GM20000 (cell line): ENCODE measurements at regions not wholly inside any gene's neighbourhood (a gene's known extent, or its start where the extent isn't known, plus 50 kb on each side); places are given as distances from the start of the nearest gene placed in this dataset.

Experiments
- DNase-seq: peaks from one replicate; pipeline ENCODE4 v3.0.0; 2012; ENCODE audit warnings: low spot score
- CTCF ChIP-seq: IDR thresholded peaks from 2 replicates; pipeline ENCODE4 v1.5.1; 2012; ENCODE audit warnings: mild to moderate bottlenecking, control low read depth; ENCODE audit errors: extremely low read depth, missing control alignments

DNA sequence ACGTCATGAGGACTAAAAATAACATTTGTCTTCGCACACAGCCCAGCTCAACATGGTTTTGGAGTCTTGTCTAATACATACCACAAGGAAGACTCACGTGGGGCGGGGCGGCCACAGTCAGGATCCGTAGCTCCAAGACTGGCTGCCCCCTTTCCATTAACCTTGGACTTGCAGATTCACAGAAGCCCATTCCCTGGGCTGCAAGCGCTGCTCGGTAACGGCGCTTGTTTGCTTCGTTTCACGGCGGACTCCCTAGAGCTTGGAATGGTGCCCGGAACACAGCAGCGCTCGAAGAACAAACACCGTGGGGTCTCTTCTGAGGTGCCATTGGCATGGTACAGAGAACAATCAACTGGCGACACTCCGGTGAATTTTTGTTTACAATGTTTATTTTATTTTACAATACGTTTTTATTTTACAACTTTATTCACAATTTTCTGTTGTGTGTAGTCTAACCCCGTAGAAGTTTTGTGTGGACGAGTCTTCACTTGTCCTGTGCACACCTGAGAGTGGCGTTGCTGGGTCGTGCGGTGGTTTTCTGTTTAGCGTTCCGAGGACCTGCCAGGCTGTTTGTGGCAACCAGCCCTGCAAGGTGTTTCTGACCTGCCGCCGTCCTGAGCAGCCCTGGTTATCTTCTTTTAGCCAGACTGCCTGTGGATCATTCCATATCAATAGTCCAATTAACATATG, 126.5 kb downstream of the GALR1 start:
- no peak for TF ChIP-seq CTCF
- DNase-seq: no peak

- no peak for DNase-seq
- TF ChIP-seq CTCF: no peak
These were observed 127.1 kb downstream of the GALR1 start for GRCh38 chr18:77376733-77377094.

DNA sequence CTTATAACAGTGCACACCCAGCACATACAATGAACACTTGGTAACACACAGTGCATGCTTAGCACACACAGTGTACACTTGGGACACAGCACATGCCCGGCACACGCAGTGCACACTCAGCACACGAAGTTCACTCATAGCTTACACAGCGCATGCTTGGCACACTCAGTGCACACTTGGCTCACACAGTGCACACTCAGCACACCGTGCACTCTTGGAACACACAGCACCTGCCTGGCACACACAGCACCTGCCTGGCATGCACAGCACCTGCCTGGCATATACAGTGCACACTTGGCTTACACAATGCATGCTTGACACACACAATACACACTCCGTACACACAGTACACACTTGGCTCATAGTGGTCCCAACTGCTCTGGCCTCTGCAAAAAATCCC, 128.2 kb downstream of the GALR1 start:
- DNase-seq: no peak
- TF ChIP-seq CTCF: no peak

GRCh38 chr18:77379976-77380509, 130.4 kb downstream of the GALR1 start:
- no peak for TF ChIP-seq CTCF
- DNase-seq: no peak

- no peak for TF ChIP-seq CTCF
- no peak for DNase-seq
These were observed 131.0 kb downstream of the GALR1 start for GRCh38 chr18:77380695-77381094.

- no peak for TF ChIP-seq CTCF
- DNase-seq: no peak
These were observed 142.7 kb downstream of the GALR1 start for GRCh38 chr18:77392321-77392720.

GRCh38 chr18:77393519-77393918, 143.9 kb downstream of the GALR1 start:
- DNase-seq: no peak
- TF ChIP-seq CTCF: no peak
